ENCODE measurements at regions not wholly inside any gene's neighbourhood (a gene's known extent, or its start where the extent isn't known, plus 50 kb on each side); places are given as distances from the start of the nearest gene placed in this dataset.
"Not testable (repeated sequence)": the region's sequence is repeated elsewhere in the genome, so short reads cannot be mapped to it uniquely, and the experiment has no call there.

DNA sequence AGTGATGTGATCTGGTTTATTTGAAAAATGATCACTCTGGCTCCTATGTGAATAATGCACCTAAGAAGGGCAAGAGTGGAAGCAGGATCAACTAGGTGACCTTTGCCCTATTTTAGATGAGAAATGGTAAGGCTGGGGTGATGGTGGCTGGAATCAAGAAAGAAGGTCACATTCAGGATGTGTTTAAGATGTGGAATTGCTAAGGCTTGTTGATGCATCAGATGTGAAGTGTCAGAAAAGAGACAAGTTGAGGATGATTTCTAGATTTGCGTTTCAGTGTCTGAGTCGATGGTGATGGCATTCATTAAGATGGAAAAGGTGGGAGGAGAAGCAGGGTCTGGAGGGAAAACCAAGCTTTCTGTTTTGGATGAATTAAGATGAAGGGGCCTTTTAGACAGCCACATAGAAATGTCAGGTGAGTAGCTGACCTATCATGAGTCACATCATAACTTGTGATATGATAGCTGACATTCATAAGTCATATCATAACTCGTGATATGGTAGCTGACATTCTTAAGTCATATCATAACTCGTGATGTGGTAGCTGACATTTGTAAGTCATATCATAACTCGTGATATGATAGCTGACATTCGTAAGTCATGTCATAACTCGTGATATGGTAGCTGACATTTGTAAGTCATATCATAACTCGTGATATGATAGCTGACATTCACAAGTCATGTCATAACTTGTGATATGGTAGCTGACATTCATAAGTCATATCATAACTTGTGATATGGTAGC is 101.2 kb upstream of the SEC11C start:
- Mint-ChIP-seq H3K27ac (peak overlapping the region in 1 of 6 donors; percentile 1), H3K4me3 (no peak overlapping the region), H3K4me1 (peaks cover 0 to 4% (median 0%) of the 10 kb centered on the region in 3 donors), H3K27me3 (no peaks in the 10 kb centered on the region), H3K9me3 (no peaks in the 10 kb centered on the region), H3K36me3 (no peaks in the 10 kb centered on the region)
- no peak for DNase-seq
- no peak for ATAC-seq (ENCODE audit: low read depth in 2 of 2)

DNA sequence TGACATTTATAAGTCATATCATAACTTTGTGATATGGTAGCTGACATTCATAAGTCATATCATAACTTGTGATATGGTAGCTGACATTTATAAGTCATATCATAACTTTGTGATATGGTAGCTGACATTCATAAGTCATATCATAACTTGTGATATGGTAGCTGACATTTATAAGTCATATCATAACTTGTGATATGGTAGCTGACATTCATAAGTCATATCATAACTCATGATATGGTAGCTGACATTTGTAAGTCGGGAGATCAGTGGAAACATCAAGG is 100.7 kb upstream of the SEC11C start:
- H3K27me3 Mint-ChIP-seq; H3K4me1 Mint-ChIP-seq; ATAC-seq (ENCODE audit: low read depth in 2 of 2); H3K9me3 Mint-ChIP-seq; H3K4me3 Mint-ChIP-seq; H3K36me3 Mint-ChIP-seq; DNase-seq; H3K27ac Mint-ChIP-seq: not testable (repeated sequence)

GRCh38 chr18:59039449-59039848 is 100.2 kb upstream of the SEC11C start:
- Mint-ChIP-seq H3K9me3 (no peaks in the 10 kb centered on the region), H3K27me3 (no peaks in the 10 kb centered on the region), H3K4me3 (no peak overlapping the region), H3K4me1 (peaks cover 0 to 4% (median 0%) of the 10 kb centered on the region in 3 donors), H3K27ac (peak overlapping the region in 2 of 6 donors; percentile 28 to 81), H3K36me3 (no peaks in the 10 kb centered on the region)
- ATAC-seq (ENCODE audit: low read depth in 2 of 2) (no peak), DNase-seq (no peak)

- no peak for DNase-seq
- Mint-ChIP-seq H3K4me3 (peak overlapping the region in 1 of 8 donors; percentile 15), H3K36me3 (no peaks in the 10 kb centered on the region), H3K9me3 (no peaks in the 10 kb centered on the region), H3K4me1 (peaks cover 0 to 4% (median 0%) of the 10 kb centered on the region in 3 donors), H3K27ac (no peak overlapping the region), H3K27me3 (no peaks in the 10 kb centered on the region)
- ATAC-seq (ENCODE audit: low read depth in 2 of 2), result no peak
These were observed 98.9 kb upstream of the SEC11C start for GRCh38 chr18:59040770-59041148.

- no peaks in the 10 kb centered on the region for H3K36me3 Mint-ChIP-seq
- H3K9me3 Mint-ChIP-seq, result no peaks in the 10 kb centered on the region
- no peaks in the 10 kb centered on the region for H3K27me3 Mint-ChIP-seq
- DNase-seq, result no peak
- H3K4me1 Mint-ChIP-seq, result peaks cover 0 to 4% (median 0%) of the 10 kb centered on the region in 3 donors
- no peak overlapping the region for H3K4me3 Mint-ChIP-seq
- ATAC-seq (ENCODE audit: low read depth in 2 of 2), result no peak
- no peak overlapping the region for H3K27ac Mint-ChIP-seq
These were observed 98.4 kb upstream of the SEC11C start for GRCh38 chr18:59041296-59041695.

GRCh38 chr18:59041819-59042815 is 97.6 kb upstream of the SEC11C start:
- DNase-seq (no peak), ATAC-seq (ENCODE audit: low read depth in 2 of 2) (no peak)
- H3K36me3 Mint-ChIP-seq, result no peaks in the 10 kb centered on the region
- H3K27ac Mint-ChIP-seq, result peak overlapping the region in 1 of 6 donors; percentile 7
- no peaks in the 10 kb centered on the region for H3K9me3 Mint-ChIP-seq
- peaks cover 0 to 4% (median 0%) of the 10 kb centered on the region in 3 donors for H3K4me1 Mint-ChIP-seq
- H3K27me3 Mint-ChIP-seq, result peaks cover 0 to 4% (median 0%) of the 10 kb centered on the region in 3 donors
- H3K4me3 Mint-ChIP-seq, result no peak overlapping the region

DNA sequence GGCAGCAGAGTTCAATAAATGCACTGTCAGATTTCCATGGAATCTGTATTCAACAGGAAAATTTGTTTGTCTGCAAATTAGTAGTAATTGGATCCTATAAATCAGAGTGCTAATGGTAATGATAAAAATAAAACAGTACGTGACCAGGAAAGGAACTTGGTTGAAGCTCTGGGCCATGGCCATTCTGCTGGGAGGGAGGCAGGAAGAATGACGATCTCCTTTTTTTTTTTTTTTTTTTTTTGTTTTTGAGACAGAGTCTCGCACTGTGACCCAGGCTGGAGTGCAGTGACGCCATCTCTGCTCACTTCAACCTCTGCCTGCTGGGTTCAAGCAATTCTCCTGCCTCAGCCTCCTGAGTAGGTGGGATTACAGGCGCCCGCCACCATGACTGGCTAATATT is 94.8 kb upstream of the SEC11C start:
- Mint-ChIP-seq H3K4me3 (no peak overlapping the region), H3K4me1 (peaks cover 0 to 3% (median 0%) of the 10 kb centered on the region in 3 donors), H3K36me3 (no peaks in the 10 kb centered on the region), H3K27me3 (peaks cover 0 to 4% (median 0%) of the 10 kb centered on the region in 3 donors), H3K9me3 (no peaks in the 10 kb centered on the region), H3K27ac (no peak overlapping the region)
- DNase-seq (no peak), ATAC-seq (ENCODE audit: low read depth in 2 of 2) (no peak)

DNA sequence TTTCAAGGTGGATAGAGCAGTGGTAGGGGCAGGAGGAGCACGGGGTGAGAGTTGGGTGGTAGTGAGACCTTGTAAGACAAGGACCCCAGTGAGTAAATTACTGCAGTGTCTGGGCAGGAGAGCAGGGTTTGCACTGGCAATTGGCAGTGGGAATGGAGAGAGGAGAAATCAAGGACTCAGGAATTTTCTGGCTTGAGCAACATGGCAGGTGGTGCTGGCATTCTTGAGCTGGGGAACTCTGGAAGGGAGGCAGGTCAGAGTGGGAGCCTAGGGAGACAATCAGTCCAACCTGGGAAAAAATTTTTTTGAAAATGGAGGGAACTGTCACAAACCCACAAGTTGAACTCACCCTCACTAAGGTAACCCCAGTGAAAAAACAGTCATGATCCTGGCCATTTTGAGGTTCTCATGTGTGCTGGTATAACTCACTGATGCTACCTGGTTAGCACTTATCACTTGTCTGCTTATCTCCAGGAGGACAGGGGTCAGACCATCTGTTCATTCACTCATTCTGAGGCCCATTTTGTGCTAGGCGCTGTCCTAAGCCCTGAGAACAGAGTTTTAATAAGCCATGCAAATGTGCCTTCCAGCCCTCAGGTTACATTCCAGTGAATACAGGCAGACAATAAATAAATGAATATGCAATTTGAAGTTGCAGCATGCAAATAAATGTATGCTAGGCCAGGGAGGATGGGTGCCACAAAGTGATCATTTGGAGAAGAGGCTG is 92.2 kb upstream of the SEC11C start:
- H3K9me3 Mint-ChIP-seq, result peaks cover 0 to 5% (median 0%) of the 10 kb centered on the region in 7 donors
- ATAC-seq (ENCODE audit: low read depth in 2 of 2), result no peak
- peaks cover 0 to 4% (median 0%) of the 10 kb centered on the region in 3 donors for H3K27me3 Mint-ChIP-seq
- H3K36me3 Mint-ChIP-seq, result no peaks in the 10 kb centered on the region
- no peak overlapping the region for H3K4me3 Mint-ChIP-seq
- H3K27ac Mint-ChIP-seq, result peak overlapping the region in 2 of 6 donors; percentile 38 to 44
- peaks cover 9 to 25% (median 10%) of the 10 kb centered on the region in 3 donors for H3K4me1 Mint-ChIP-seq
- DNase-seq, result no peak

- H3K4me3 Mint-ChIP-seq, result no peak overlapping the region
- H3K36me3 Mint-ChIP-seq, result no peaks in the 10 kb centered on the region
- peaks cover 9 to 25% (median 10%) of the 10 kb centered on the region in 3 donors for H3K4me1 Mint-ChIP-seq
- H3K27ac Mint-ChIP-seq, result peak overlapping the region in 1 of 6 donors; percentile 39
- peaks cover 0 to 4% (median 0%) of the 10 kb centered on the region in 3 donors for H3K27me3 Mint-ChIP-seq
- ATAC-seq (ENCODE audit: low read depth in 2 of 2), result no peak
- peaks cover 0 to 5% (median 0%) of the 10 kb centered on the region in 7 donors for H3K9me3 Mint-ChIP-seq
- no peak for DNase-seq
These were observed 91.7 kb upstream of the SEC11C start for GRCh38 chr18:59048048-59048363.

DNA sequence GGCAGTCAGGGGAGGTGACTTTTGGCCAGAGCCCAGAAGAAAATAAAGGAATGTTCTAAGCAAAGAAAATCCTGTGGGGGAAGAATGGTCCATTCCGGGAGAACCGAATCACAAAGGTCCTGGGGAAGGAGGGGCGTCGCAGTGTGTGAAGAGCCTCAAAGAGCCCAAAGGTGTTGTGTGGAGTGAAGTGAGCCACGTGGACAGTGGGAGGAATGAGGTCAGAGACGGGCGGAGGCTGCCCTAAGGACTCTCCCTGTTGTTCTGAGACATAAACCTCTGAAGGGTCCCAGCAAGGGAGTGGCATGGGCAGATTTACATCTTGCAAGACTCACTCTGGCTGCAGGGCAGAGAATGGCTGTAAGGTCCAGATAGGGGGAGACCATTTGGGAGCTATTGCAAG is 91.3 kb upstream of the SEC11C start:
- Mint-ChIP-seq H3K9me3 (peaks cover 0 to 5% (median 0%) of the 10 kb centered on the region in 7 donors), H3K27me3 (peaks cover 0 to 4% (median 0%) of the 10 kb centered on the region in 3 donors), H3K4me3 (no peak overlapping the region), H3K27ac (peak overlapping the region in 1 of 6 donors; percentile 22), H3K4me1 (peaks cover 9 to 25% (median 10%) of the 10 kb centered on the region in 3 donors), H3K36me3 (no peaks in the 10 kb centered on the region)
- ATAC-seq (ENCODE audit: low read depth in 2 of 2) (no peak), DNase-seq (no peak)

GRCh38 chr18:59049721-59050660 is 89.7 kb upstream of the SEC11C start:
- Mint-ChIP-seq H3K9me3 (peaks cover 0 to 5% (median 0%) of the 10 kb centered on the region in 7 donors), H3K4me1 (peaks cover 9 to 25% (median 10%) of the 10 kb centered on the region in 3 donors), H3K4me3 (peak overlapping the region in 4 of 8 donors; percentile 9 to 50 (median 30)), H3K27ac (peak overlapping the region in 3 of 6 donors; percentile 24 to 75 (median 47)), H3K36me3 (no peaks in the 10 kb centered on the region), H3K27me3 (peaks cover 0 to 4% (median 0%) of the 10 kb centered on the region in 3 donors)
- DNase-seq (no peak), ATAC-seq (ENCODE audit: low read depth in 2 of 2) (no peak)

- H3K27ac Mint-ChIP-seq, result peak overlapping the region in 5 of 6 donors; percentile 3 to 75 (median 13)
- DNase-seq (no peak), ATAC-seq (ENCODE audit: low read depth in 2 of 2) (peak; percentile 55 to 73)
- H3K36me3 Mint-ChIP-seq, result no peaks in the 10 kb centered on the region
- H3K27me3 Mint-ChIP-seq, result peaks cover 0 to 4% (median 0%) of the 10 kb centered on the region in 3 donors
- H3K4me3 Mint-ChIP-seq, result peak overlapping the region in 6 of 8 donors; percentile 0 to 75 (median 34)
- peaks cover 0 to 5% (median 0%) of the 10 kb centered on the region in 7 donors for H3K9me3 Mint-ChIP-seq
- H3K4me1 Mint-ChIP-seq, result peaks cover 9 to 25% (median 10%) of the 10 kb centered on the region in 3 donors
These were observed 89.0 kb upstream of the SEC11C start for GRCh38 chr18:59050661-59051057.

Measured in naive B cell (primary cell).